Activated CD4-positive, alpha-beta T cell treated with anti-CD3 and anti-CD28 coated beads, Interleukin-2, amount 50 U/mL, for 24 hours (primary cell): ENCODE measurements at regions not wholly inside any gene's neighbourhood (a gene's known extent, or its start where the extent isn't known, plus 50 kb on each side); places are given as distances from the start of the nearest gene placed in this dataset.
"Not testable (repeated sequence)": the region's sequence is repeated elsewhere in the genome, so short reads cannot be mapped to it uniquely, and the experiment has no call there.

ENCODE experiments used
- DNase-seq, 2 donors: peaks; one replicate each; pipeline ENCODE4 v3.0.0-alpha.2; 2020; ENCODE audit warnings: low read depth in 1 of 2, low spot score in 1 of 2

- DNase-seq, result no peak
Measured at GRCh38 chr3:27661797-27662196, 60.3 kb downstream of the EOMES start.

GRCh38 chr3:27659279-27660021, 62.7 kb downstream of the EOMES start:
- no peak for DNase-seq

GRCh38 chr3:27658741-27659140, 63.4 kb downstream of the EOMES start:
- no peak for DNase-seq

GRCh38 chr3:27657871-27658270, 64.3 kb downstream of the EOMES start:
- no peak for DNase-seq

GRCh38 chr3:27657404-27657803, 64.7 kb downstream of the EOMES start:
- no peak for DNase-seq

GRCh38 chr3:27656790-27657189, 65.3 kb downstream of the EOMES start:
- DNase-seq, result no peak

- DNase-seq, result no peak
Measured at GRCh38 chr3:27655547-27655946, 66.6 kb downstream of the EOMES start.

GRCh38 chr3:27653803-27654558, 68.1 kb downstream of the EOMES start:
- DNase-seq, result no peak

GRCh38 chr3:27649277-27649676, 72.8 kb downstream of the EOMES start:
- DNase-seq, result no peak

- no peak for DNase-seq
Measured at GRCh38 chr3:27646896-27647295, 75.2 kb downstream of the EOMES start.

GRCh38 chr3:27644941-27645340, 77.2 kb downstream of the EOMES start:
- no peak for DNase-seq

- DNase-seq, result no peak
Measured at GRCh38 chr3:27643355-27643754, 78.8 kb downstream of the EOMES start.

GRCh38 chr3:27642796-27643195, 79.3 kb downstream of the EOMES start:
- DNase-seq, result no peak

GRCh38 chr3:27641888-27642601, 80.1 kb downstream of the EOMES start:
- no peak for DNase-seq

GRCh38 chr3:27641271-27641800, 80.8 kb downstream of the EOMES start:
- DNase-seq, result no peak

- DNase-seq, result no peak
Measured at GRCh38 chr3:27639271-27639670, 82.9 kb downstream of the EOMES start.

GRCh38 chr3:27638594-27638993, 83.5 kb downstream of the EOMES start:
- DNase-seq, result no peak

GRCh38 chr3:27637346-27637995, 84.7 kb downstream of the EOMES start:
- DNase-seq, result no peak

GRCh38 chr3:27635006-27635405, 87.1 kb downstream of the EOMES start:
- not testable (repeated sequence) for DNase-seq

GRCh38 chr3:27633224-27633545, 88.9 kb downstream of the EOMES start:
- DNase-seq, result no peak
